K562 (cell line): ENCODE measurements at regions not wholly inside any gene's neighbourhood (a gene's known extent, or its start where the extent isn't known, plus 50 kb on each side); places are given as distances from the start of the nearest gene placed in this dataset.

Experiments
- ATAC-seq: fragments of 200-7000 bp; cut with Tn5 transposase; 3 replicates; pipeline ENCODE4 v1.9.1; 2020; ENCODE audit warnings: moderate library complexity
- BruUV-seq: library from RNA; stranded (reverse); fragments of 400-500 nt; replicated peaks from 2 replicates; lab custom pipeline; 2021; lab: Mats Ljungman, UMichigan
- CTCF ChIA-PET: fragments of 300-600 bp; formaldehyde crosslinking; extraction: SDS; loops from one replicate; lab custom pipeline; 2021; ENCODE audit warnings: low intra/inter-chr PET ratio; lab: Yijun Ruan, JAX
- POLR2A ChIA-PET: fragments of 300-600, 350-650 bp; sonication (Branson Sonifier 250); formaldehyde crosslinking; extraction: SDS; loops from one replicate; lab custom pipeline; 2021; ENCODE audit warnings: antibody characterized with exemption, inconsistent platforms; lab: Yijun Ruan, JAX
- DNase-seq, 4 experiments: peaks; one replicate each; pipeline versions ENCODE4 v3.0.0 to v3.0.0-alpha.2; 2011 to 2018; ENCODE audit warnings: low spot score in 3 of 4, mixed read lengths in 3 of 4; ENCODE audit errors: extremely low read depth in 1 of 4
- FAIRE-seq: peaks from 2 replicates; lab custom pipeline; 2011; peaks lifted over from hg19 to GRCh38; lab: Jason Lieb, UNC
- H2AFZ ChIP-seq: 2 replicates; pipeline ENCODE4 v1.6.0; 2011; ENCODE audit warnings: low read depth, low read length, control low read depth, inconsistent platforms
- H3K27ac ChIP-seq: fragments of 200-600 bp; 3 replicates; pipeline ENCODE4 v1.8.0; 2011; ENCODE audit warnings: low read depth, mild to moderate bottlenecking, control low read depth, inconsistent platforms, low read length, moderate library complexity, mixed read lengths; ENCODE audit errors: extremely low read depth
- H3K27me3 ChIP-seq, 2 experiments: fragments of 300-600 bp in 1 of 2; 2 replicates in 1 of 2; 3 replicates in 1 of 2; pipeline versions ENCODE4 v1.6.0 to v1.8.0; 2011; ENCODE audit warnings: inconsistent platforms in 2 of 2, low read length in 2 of 2, mild to moderate bottlenecking in 1 of 2, mixed read lengths in 1 of 2, moderate library complexity in 1 of 2; ENCODE audit not compliant: control insufficient read depth in 2 of 2, insufficient read depth in 2 of 2
- H3K36me3 ChIP-seq: fragments of 300-600 bp; 3 replicates; pipeline ENCODE4 v1.8.0; 2011; ENCODE audit warnings: mild to moderate bottlenecking, low read length, inconsistent platforms; ENCODE audit not compliant: control insufficient read depth, insufficient read depth
- H3K4me1 ChIP-seq, 2 experiments: fragments of 200-600 bp in 1 of 2; replicated peaks in 1 of 2; 2 replicates in 1 of 2; 3 replicates in 1 of 2; pipeline versions ENCODE4 v1.5.1 to v1.8.0; 2011; ENCODE audit warnings: inconsistent platforms in 2 of 2, low read length in 2 of 2, mild to moderate bottlenecking in 1 of 2, mixed read lengths in 1 of 2, moderate library complexity in 1 of 2; ENCODE audit not compliant: control insufficient read depth in 2 of 2, insufficient read depth in 2 of 2
- H3K4me2 ChIP-seq: 2 replicates; pipeline ENCODE4 v1.6.1; 2011; ENCODE audit warnings: low read length, control low read depth, inconsistent platforms, mixed read lengths; ENCODE audit not compliant: insufficient read depth
- H3K4me3 ChIP-seq: fragments of 200-600 bp; sonication (generic), shearing (Covaris generic); 2 replicates; pipeline ENCODE4 v1.5.1; 2016; ENCODE audit warnings: control low read depth, inconsistent platforms
- H3K79me2 ChIP-seq: fragments of 200-600 bp; 3 replicates; pipeline ENCODE4 v1.8.0; 2011; ENCODE audit warnings: low read length, inconsistent platforms; ENCODE audit not compliant: control insufficient read depth, insufficient read depth
- H3K9ac ChIP-seq, 2 experiments: 2 replicates each; pipeline versions ENCODE4 v1.6.0 to v1.6.1; 2011; ENCODE audit warnings: low read depth in 2 of 2, low read length in 2 of 2, control low read depth in 1 of 2, inconsistent platforms in 1 of 2, mild to moderate bottlenecking in 1 of 2, mixed read lengths in 1 of 2; ENCODE audit not compliant: insufficient read depth in 1 of 2
- H3K9me1 ChIP-seq: one replicate; pipeline ENCODE4 v1.6.0; 2011; ENCODE audit warnings: inconsistent platforms, mild to moderate bottlenecking, low read length, moderate library complexity; ENCODE audit not compliant: control insufficient read depth, insufficient read depth
- H3K9me3 ChIP-seq: replicated peaks from 2 replicates; pipeline ENCODE4 v1.5.1; 2011; ENCODE audit warnings: low read depth, low read length, inconsistent platforms; ENCODE audit not compliant: control insufficient read depth, insufficient read depth
- H4K20me1 ChIP-seq: replicated peaks from 2 replicates; pipeline ENCODE4 v1.6.1; 2011; ENCODE audit warnings: low read length, inconsistent platforms, mixed read lengths; ENCODE audit not compliant: control insufficient read depth, insufficient read depth
- CREM ChIP-seq: IDR thresholded peaks from 2 replicates; pipeline ENCODE4 v1.6.1; 2014; ENCODE audit warnings: antibody characterized with exemption, low read depth
- EGR1 ChIP-seq: fragments of 450-650 bp; conservative IDR thresholded peaks from 2 replicates; pipeline ENCODE4 v1.6.1; 2017; ENCODE audit warnings: mild to moderate bottlenecking
- KDM4B ChIP-seq, 2 experiments: fragments of 450-650 bp in 1 of 2; sonication (generic) in 1 of 2; IDR thresholded peaks; 2 replicates each; pipeline ENCODE4 v1.6.1; 2016 to 2017; ENCODE audit warnings: borderline replicate concordance in 2 of 2, antibody characterized with exemption in 1 of 2, low read depth in 1 of 2, mild to moderate bottlenecking in 1 of 2
- MYNN ChIP-seq, 2 experiments: sonication (generic); formaldehyde crosslinking in 1 of 2; IDR thresholded peaks; 2 replicates each; pipeline versions ENCODE4 v1.5.0 to v1.6.1; 2016 to 2020; ENCODE audit warnings: antibody characterized with exemption in 1 of 2, missing genetic modification reagents in 1 of 2
- NELFE ChIP-seq: IDR thresholded peaks from 2 replicates; pipeline ENCODE4 v1.6.1; 2011; ENCODE audit warnings: mild to moderate bottlenecking; ENCODE audit not compliant: insufficient read depth, insufficient read length
- NR1H2 ChIP-seq: sonication (generic); formaldehyde crosslinking; IDR thresholded peaks from 2 replicates; pipeline ENCODE4 v1.4.0; 2020; ENCODE audit warnings: mild to moderate bottlenecking, missing genetic modification reagents
- PCBP2 ChIP-seq: fragments of 200-400 bp; formaldehyde crosslinking; IDR thresholded peaks from 2 replicates; pipeline ENCODE4 v1.6.1; 2018; ENCODE audit warnings: low read length, low read depth, mild to moderate bottlenecking, moderate library complexity; ENCODE audit not compliant: poor library complexity, severe bottlenecking
- PHF20 ChIP-seq: fragments of 450-650 bp; IDR thresholded peaks from 2 replicates; pipeline ENCODE4 v1.6.1; 2018; ENCODE audit not compliant: partially characterized antibody
- RFX7 ChIP-seq: fragments of 250-450 bp; sonication (Bioruptor Pico); IDR thresholded peaks from 2 replicates; pipeline ENCODE4 v1.5.1; 2021; ENCODE audit warnings: mild to moderate bottlenecking
- TOE1 ChIP-seq, 2 experiments: fragments of 450-650 bp in 1 of 2; sonication (generic) in 1 of 2; formaldehyde crosslinking in 1 of 2; IDR thresholded peaks; 2 replicates each; pipeline versions ENCODE4 v1.7.1 to v1.8.0; 2016 to 2022; ENCODE audit warnings: borderline replicate concordance in 2 of 2, mild to moderate bottlenecking in 2 of 2, antibody characterized with exemption in 1 of 2, inconsistent platforms in 1 of 2, low read depth in 1 of 2, missing genetic modification reagents in 1 of 2, moderate library complexity in 1 of 2
- U2AF2 ChIP-seq: fragments of 200-400 bp; formaldehyde crosslinking; optimal IDR thresholded peaks from 2 replicates; pipeline ENCODE3; 2017; ENCODE audit warnings: low read depth, mild to moderate bottlenecking, low read length
- ZKSCAN3 ChIP-seq: fragments of 250-450 bp; sonication (Bioruptor Pico); IDR thresholded peaks from 2 replicates; pipeline ENCODE4 v1.4.0; 2020
- ZNF124 ChIP-seq: sonication (generic); formaldehyde crosslinking; IDR thresholded peaks from 2 replicates; pipeline ENCODE4 v1.8.1; 2022; ENCODE audit warnings: missing genetic modification reagents
- WGBS: fragments of 100-300 bp; shearing (Covaris generic); methylation state at CpG from one replicate; pipeline ENCODE4 v1.1.6; 2016; ENCODE audit warnings: low coverage, mixed read lengths; ENCODE audit not compliant: insufficient coverage; ENCODE audit errors: missing lambda C conversion rate; 5-methylcytosine and 5-hydroxymethylcytosine counted together
- in situ Hi-C: fragments of 300-500 bp; cut with MboI; formaldehyde crosslinking; loops from 4 replicates; pipeline ENCODE4 v1.15.0; 2018; ENCODE audit warnings: inconsistent platforms, mixed read lengths
- intact Hi-C: fragments of 100-400 bp; cut with micrococcal nuclease; formaldehyde crosslinking; loops from 2 replicates; pipeline ENCODE4 v1.14.2; 2022
- TF ChIP-seq, protein P1 (sequence below): fragments of 250-450 bp; sonication (Bioruptor Pico); IDR thresholded peaks from 2 replicates; pipeline ENCODE4 v1.4.0; 2020; ENCODE audit warnings: borderline replicate concordance
- TF ChIP-seq, protein P2 (sequence below): sonication (generic); formaldehyde crosslinking; IDR thresholded peaks from 2 replicates; pipeline ENCODE4 v1.8.1; 2023; ENCODE audit warnings: mild to moderate bottlenecking, missing genetic modification reagents
- TF ChIP-seq, protein P3 (sequence below), 3 experiments: IDR thresholded peaks in 2 of 3; conservative IDR thresholded peaks in 1 of 3; 2 replicates each; pipeline ENCODE4 v1.5.1; 2011 to 2012; ENCODE audit warnings: low read length in 3 of 3, mild to moderate bottlenecking in 3 of 3, control low read depth in 2 of 3, improper control_type of control experiment in 1 of 3, inconsistent platforms in 1 of 3, low read depth in 1 of 3, mixed read lengths in 1 of 3, moderate library complexity in 1 of 3; ENCODE audit not compliant: insufficient read depth in 2 of 3
- TF ChIP-seq, protein P4 (sequence below): IDR thresholded peaks from 2 replicates; pipeline ENCODE4 v1.6.1; 2014; ENCODE audit warnings: antibody characterized with exemption

DNA sequence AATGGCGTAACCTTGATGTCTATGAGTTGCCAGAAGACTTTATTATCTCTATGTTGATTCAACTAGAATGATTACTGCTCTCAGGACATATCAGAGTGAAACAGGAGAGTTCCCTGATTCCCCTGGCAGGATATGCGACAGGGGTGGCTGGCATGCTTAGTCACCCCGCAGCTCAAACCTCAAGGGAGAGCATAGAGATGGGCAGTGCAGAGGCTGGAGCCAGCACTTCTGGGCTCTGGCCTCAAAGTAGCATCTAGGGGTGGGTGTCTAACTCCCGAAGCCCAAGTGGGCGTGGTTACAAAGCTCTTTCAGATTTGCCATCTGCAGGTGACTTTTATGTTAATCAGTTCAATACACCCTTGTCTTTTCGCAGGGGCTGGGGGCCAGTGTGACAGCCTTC, 391.6 kb downstream of the ADCYAP1 start:
- Histone ChIP-seq H3K9me1 (no peaks in the 10 kb centered on the region), H3K27me3 (no peaks in the 10 kb centered on the region), H3K4me1 (no peaks in the 10 kb centered on the region), H3K79me2 (no peaks in the 10 kb centered on the region), H3K4me2 (no peak overlapping the region), H2AFZ (no peak overlapping the region), H4K20me1 (no peaks in the 10 kb centered on the region), H3K4me3 (no peak overlapping the region), H3K36me3 (peaks cover 4% of the 10 kb centered on the region; the same call in 1 of the 3 replicates), H3K9ac (no peak overlapping the region), H3K9me3 (no peaks in the 10 kb centered on the region), H3K27ac (no peak overlapping the region)
- DNase-seq, result no peak
- CTCF ChIA-PET, result no interaction called here
- intact Hi-C loops (no loop called here), in situ Hi-C loops (no loop called here)
- ATAC-seq, result no peak
- WGBS, result 73% methylated on average over 6 of the region's 6 CpGs
- no peak for FAIRE-seq
- POLR2A ChIA-PET, result interaction anchor here (0.7 kb wide), 1 partner anchor 400 kb away, joined by 3 read pairs; no protein-coding TSS in a partner anchor
- BruUV-seq, result no TSS peak
- TF ChIP-seq NELFE, result no peak
- TF ChIP-seq, protein P1, sequence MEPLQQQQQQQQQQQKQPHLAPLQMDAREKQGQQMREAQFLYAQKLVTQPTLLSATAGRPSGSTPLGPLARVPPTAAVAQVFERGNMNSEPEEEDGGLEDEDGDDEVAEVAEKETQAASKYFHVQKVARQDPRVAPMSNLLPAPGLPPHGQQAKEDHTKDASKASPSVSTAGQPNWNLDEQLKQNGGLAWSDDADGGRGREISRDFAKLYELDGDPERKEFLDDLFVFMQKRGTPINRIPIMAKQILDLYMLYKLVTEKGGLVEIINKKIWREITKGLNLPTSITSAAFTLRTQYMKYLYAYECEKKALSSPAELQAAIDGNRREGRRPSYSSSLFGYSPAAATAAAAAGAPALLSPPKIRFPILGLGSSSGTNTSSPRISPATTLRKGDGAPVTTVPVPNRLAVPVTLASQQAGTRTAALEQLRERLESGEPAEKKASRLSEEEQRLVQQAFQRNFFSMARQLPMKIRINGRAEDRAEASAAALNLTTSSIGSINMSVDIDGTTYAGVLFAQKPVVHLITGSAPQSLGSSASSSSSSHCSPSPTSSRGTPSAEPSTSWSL, result no peak
- no peak for TF ChIP-seq NR1H2 (CRISPR knock-in tag)
- TF ChIP-seq TOE1 (IDR thresholded peaks at IDR 0.05; ENCODE audit: borderline replicate concordance), result no peak
- no peak for TF ChIP-seq TOE1 (CRISPR knock-in tag; IDR thresholded peaks at IDR 0.05; ENCODE audit: borderline replicate concordance, low read depth)
- TF ChIP-seq, protein P2, sequence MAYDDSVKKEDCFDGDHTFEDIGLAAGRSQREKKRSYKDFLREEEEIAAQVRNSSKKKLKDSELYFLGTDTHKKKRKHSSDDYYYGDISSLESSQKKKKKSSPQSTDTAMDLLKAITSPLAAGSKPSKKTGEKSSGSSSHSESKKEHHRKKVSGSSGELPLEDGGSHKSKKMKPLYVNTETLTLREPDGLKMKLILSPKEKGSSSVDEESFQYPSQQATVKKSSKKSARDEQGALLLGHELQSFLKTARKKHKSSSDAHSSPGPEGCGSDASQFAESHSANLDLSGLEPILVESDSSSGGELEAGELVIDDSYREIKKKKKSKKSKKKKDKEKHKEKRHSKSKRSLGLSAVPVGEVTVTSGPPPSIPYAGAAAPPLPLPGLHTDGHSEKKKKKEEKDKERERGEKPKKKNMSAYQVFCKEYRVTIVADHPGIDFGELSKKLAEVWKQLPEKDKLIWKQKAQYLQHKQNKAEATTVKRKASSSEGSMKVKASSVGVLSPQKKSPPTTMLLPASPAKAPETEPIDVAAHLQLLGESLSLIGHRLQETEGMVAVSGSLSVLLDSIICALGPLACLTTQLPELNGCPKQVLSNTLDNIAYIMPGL (CRISPR knock-in tag), result no peak
- TF ChIP-seq U2AF2, result no peak
- TF ChIP-seq EGR1, result no peak
- no peak for TF ChIP-seq PCBP2
- no peak for TF ChIP-seq ZNF124 (CRISPR knock-in tag)
- no peak for TF ChIP-seq MYNN (IDR thresholded peaks at IDR 0.05)
- no peak for TF ChIP-seq MYNN (CRISPR knock-in tag; IDR thresholded peaks at IDR 0.05)
- no peak for TF ChIP-seq ZKSCAN3
- no peak for TF ChIP-seq KDM4B (IDR thresholded peaks at IDR 0.05; ENCODE audit: borderline replicate concordance in 2 of 2, low read depth in 1 of 2)
- TF ChIP-seq CREM, result no peak
- TF ChIP-seq, protein P3, sequence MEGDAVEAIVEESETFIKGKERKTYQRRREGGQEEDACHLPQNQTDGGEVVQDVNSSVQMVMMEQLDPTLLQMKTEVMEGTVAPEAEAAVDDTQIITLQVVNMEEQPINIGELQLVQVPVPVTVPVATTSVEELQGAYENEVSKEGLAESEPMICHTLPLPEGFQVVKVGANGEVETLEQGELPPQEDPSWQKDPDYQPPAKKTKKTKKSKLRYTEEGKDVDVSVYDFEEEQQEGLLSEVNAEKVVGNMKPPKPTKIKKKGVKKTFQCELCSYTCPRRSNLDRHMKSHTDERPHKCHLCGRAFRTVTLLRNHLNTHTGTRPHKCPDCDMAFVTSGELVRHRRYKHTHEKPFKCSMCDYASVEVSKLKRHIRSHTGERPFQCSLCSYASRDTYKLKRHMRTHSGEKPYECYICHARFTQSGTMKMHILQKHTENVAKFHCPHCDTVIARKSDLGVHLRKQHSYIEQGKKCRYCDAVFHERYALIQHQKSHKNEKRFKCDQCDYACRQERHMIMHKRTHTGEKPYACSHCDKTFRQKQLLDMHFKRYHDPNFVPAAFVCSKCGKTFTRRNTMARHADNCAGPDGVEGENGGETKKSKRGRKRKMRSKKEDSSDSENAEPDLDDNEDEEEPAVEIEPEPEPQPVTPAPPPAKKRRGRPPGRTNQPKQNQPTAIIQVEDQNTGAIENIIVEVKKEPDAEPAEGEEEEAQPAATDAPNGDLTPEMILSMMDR (IDR thresholded peaks at IDR 0.05 in 2 of 3, conservative IDR thresholded peaks at IDR 0.05 in 1 of 3; ENCODE audit: insufficient read depth in 2 of 3, low read depth in 1 of 3, low read length in 3 of 3), result no peak
- TF ChIP-seq, protein P4, sequence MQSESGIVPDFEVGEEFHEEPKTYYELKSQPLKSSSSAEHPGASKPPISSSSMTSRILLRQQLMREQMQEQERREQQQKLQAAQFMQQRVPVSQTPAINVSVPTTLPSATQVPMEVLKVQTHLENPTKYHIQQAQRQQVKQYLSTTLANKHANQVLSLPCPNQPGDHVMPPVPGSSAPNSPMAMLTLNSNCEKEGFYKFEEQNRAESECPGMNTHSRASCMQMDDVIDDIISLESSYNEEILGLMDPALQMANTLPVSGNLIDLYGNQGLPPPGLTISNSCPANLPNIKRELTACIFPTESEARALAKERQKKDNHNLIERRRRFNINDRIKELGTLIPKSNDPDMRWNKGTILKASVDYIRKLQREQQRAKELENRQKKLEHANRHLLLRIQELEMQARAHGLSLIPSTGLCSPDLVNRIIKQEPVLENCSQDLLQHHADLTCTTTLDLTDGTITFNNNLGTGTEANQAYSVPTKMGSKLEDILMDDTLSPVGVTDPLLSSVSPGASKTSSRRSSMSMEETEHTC, result no peak
- no peak for TF ChIP-seq RFX7 (CRISPR knock-in tag)
- no peak for TF ChIP-seq PHF20
